ENCODE measurements at regions not wholly inside any gene's neighbourhood (a gene's known extent, or its start where the extent isn't known, plus 50 kb on each side); places are given as distances from the start of the nearest gene placed in this dataset.

DNA sequence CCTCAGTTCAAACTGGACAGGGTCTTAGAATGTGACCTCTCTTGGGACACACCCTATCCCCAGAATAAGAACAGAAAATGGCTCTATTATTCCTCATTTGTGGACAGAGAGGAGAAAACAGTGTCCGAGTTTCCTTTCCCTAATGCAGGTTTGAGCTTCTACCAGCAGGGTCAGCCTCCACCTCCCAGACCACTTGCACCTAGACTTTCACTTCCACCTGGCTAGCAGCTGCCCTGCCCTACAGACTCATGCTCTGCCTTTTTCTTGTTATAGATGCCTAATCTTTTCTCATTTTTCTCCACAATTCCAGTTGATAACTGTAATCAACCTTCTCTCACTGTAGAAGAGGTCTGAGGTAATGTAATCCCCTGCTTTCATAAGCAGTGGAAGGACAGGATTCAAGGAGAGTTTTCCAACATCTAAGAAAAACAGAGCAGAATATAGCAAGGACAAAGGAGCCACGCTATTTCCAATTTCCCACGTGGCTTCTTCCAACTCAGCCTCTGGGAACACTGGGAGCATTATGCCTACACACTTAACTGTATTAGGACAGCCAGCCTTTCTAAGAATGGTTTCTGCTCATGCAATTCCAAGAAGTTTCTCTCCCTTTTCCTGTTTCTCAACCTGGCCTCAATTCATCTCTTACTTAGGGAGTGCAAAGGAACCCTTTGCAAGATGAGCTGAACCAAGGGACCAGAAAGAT is 239.8 kb downstream of the BCL11A start:
- H3K4me3 ChIP-seq (ENCODE audit: low read depth, low read length), result no peak overlapping the region
- no peaks in the 10 kb centered on the region for H3K36me3 ChIP-seq
- no peaks in the 10 kb centered on the region for H3K9me3 ChIP-seq (ENCODE audit: severe bottlenecking)
- H3K27me3 ChIP-seq (ENCODE audit: insufficient read depth, low read depth, severe bottlenecking), result no peaks in the 10 kb centered on the region
- H3K27ac ChIP-seq, result no peak overlapping the region
- TF ChIP-seq, protein P1, sequence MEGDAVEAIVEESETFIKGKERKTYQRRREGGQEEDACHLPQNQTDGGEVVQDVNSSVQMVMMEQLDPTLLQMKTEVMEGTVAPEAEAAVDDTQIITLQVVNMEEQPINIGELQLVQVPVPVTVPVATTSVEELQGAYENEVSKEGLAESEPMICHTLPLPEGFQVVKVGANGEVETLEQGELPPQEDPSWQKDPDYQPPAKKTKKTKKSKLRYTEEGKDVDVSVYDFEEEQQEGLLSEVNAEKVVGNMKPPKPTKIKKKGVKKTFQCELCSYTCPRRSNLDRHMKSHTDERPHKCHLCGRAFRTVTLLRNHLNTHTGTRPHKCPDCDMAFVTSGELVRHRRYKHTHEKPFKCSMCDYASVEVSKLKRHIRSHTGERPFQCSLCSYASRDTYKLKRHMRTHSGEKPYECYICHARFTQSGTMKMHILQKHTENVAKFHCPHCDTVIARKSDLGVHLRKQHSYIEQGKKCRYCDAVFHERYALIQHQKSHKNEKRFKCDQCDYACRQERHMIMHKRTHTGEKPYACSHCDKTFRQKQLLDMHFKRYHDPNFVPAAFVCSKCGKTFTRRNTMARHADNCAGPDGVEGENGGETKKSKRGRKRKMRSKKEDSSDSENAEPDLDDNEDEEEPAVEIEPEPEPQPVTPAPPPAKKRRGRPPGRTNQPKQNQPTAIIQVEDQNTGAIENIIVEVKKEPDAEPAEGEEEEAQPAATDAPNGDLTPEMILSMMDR (IDR thresholded peaks at IDR 0.05; ENCODE audit: low read depth, low read length), result no peak
- DNase-seq, result no peak

DNA sequence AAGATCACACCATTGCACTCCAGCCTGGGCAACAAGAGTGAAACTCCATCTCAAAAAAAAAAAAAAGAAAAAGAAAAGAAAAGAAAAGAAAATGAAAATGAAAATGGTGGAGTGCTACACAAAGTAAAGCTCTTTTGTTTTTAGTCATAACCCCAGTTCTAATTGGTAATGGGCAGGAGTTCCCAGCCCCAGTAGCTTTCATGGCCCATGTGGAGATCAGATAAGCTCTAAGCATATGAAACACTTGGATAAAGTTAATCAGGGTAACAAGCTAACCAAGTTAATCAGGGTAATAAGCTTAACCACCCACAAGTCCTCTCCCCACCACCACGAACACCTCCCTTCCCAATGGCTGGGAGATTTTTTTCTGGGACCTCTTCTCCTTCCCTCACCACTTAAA is 240.8 kb downstream of the BCL11A start:
- TF ChIP-seq, protein P1 (IDR thresholded peaks at IDR 0.05; ENCODE audit: low read depth, low read length), result no peak
- Histone ChIP-seq H3K4me3 (ENCODE audit: low read depth, low read length) (no peak overlapping the region), H3K27me3 (ENCODE audit: insufficient read depth, low read depth, severe bottlenecking) (no peaks in the 10 kb centered on the region), H3K9me3 (ENCODE audit: severe bottlenecking) (no peaks in the 10 kb centered on the region), H3K27ac (no peak overlapping the region), H3K36me3 (no peaks in the 10 kb centered on the region)
- DNase-seq, result peak; percentile 55

DNA sequence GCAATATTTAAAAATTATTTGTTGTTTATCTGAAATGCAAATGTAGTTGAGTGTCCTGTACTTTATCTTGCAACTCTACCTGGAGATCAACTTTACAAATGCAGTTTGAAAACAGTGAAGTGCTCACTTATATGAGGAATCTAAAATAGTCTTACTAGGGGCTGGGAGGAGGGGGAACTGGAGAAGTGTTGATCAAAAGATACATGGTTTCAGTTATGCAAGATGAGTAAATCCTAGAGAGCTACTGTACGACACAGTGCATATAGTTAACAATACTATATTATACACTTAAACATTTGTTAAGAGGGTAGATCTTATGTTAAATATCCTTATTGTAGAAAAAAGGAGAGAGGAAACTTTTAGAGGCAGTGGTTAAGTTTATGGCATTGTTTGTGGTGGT is 241.9 kb downstream of the BCL11A start:
- no peak overlapping the region for H3K4me3 ChIP-seq (ENCODE audit: low read depth, low read length)
- H3K27ac ChIP-seq, result no peak overlapping the region
- TF ChIP-seq, protein P1 (IDR thresholded peaks at IDR 0.05; ENCODE audit: low read depth, low read length), result no peak
- H3K27me3 ChIP-seq (ENCODE audit: insufficient read depth, low read depth, severe bottlenecking), result no peaks in the 10 kb centered on the region
- no peaks in the 10 kb centered on the region for H3K36me3 ChIP-seq
- no peak for DNase-seq
- H3K9me3 ChIP-seq (ENCODE audit: severe bottlenecking), result no peaks in the 10 kb centered on the region

DNA sequence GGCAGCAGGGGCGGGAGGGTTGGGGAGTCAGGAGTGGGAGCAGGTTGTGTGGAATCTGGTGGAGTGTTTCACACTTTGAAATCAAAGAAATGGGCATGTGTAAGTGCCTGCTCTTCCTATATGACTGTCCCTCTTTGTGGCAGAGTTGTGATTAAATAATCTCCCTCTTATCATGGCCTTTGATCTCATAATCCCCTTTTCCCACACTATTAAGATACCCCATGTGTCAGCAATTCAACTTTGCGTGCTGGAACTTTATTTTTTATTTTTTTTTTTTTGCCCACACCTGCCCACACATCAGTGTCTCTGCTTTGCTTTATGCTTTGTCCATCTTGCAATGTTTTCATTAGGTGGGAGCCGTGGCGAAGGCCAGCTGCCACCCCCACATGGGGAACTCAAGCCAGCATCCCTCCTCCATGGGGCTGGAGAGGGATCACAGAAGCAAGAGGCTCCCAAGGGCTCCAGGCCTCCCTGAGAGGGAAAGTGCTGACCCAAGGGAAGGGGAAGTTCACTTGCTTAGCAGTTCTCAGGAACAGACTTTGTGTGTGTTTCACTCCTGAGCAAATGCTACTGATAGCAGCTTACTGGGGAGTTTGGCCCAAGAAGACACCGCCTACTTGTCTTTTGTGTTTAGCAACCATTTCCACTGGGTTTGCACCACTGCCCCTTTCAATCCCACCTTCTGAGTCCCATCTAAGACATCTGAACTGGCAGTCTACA is 243.4 kb downstream of the BCL11A start:
- no peak for DNase-seq
- Histone ChIP-seq H3K4me3 (ENCODE audit: low read depth, low read length) (no peak overlapping the region), H3K36me3 (no peaks in the 10 kb centered on the region), H3K27ac (no peak overlapping the region), H3K9me3 (ENCODE audit: severe bottlenecking) (no peaks in the 10 kb centered on the region), H3K27me3 (ENCODE audit: insufficient read depth, low read depth, severe bottlenecking) (no peaks in the 10 kb centered on the region)
- TF ChIP-seq, protein P1 (IDR thresholded peaks at IDR 0.05; ENCODE audit: low read depth, low read length), result no peak

DNA sequence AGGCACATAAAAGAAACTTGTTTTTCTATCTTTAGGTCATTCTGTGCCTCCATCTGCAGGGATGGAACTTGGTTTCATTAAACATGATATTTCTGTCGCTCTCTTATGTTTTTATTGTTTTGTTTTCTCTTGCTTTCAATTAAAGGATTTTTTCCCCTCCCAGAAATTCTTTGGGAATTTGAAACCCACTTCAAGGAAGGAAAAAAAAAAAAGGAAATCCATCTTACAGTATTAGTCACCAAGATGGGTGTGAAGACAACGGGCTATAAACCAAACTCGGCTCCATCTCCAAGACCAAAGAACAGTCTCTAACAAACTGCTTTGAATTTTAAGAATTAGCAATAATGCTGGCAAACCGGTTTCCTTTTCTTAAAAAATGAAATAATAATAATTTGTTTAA is 244.1 kb downstream of the BCL11A start:
- Histone ChIP-seq H3K36me3 (no peaks in the 10 kb centered on the region), H3K4me3 (ENCODE audit: low read depth, low read length) (no peak overlapping the region), H3K9me3 (ENCODE audit: severe bottlenecking) (no peaks in the 10 kb centered on the region), H3K27me3 (ENCODE audit: insufficient read depth, low read depth, severe bottlenecking) (no peaks in the 10 kb centered on the region), H3K27ac (no peak overlapping the region)
- DNase-seq, result no peak
- TF ChIP-seq, protein P1 (IDR thresholded peaks at IDR 0.05; ENCODE audit: low read depth, low read length), result no peak

Data from WERI-Rb-1 (cell line).